HL-60/S4 treated with retinoic acid at 250 ng/mL for 4 days and 3 days (cell line): ENCODE measurements at regions not wholly inside any gene's neighbourhood (a gene's known extent, or its start where the extent isn't known, plus 50 kb on each side); places are given as distances from the start of the nearest gene placed in this dataset.

ENCODE experiments used
- in situ Hi-C: fragments of 300-500 bp; cut with MboI; formaldehyde crosslinking; loops from 2 replicates; pipeline ENCODE4 v1.7.0; 2022; ENCODE audit warnings: low sequenced_read_pairs

DNA sequence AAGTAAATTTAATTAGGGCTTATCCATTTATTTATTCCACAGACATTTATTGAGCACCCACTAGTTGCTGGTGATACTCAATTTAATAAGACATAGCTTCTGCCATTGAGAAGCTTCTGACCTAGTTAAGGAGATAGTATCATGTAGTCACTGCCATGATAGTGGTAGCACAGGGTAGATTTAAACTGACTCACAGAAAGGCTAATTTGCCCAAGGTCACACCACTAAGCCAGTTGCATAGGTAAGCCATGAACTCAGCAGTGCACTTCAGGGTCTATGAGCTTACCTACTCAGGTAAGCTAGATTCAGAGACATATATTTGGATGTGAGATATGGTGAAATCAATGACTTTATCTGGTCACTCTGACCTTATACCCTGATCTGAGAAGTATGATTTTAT, 168.4 kb downstream of the TNFSF18 start:
- in situ Hi-C loops, result no loop called here

DNA sequence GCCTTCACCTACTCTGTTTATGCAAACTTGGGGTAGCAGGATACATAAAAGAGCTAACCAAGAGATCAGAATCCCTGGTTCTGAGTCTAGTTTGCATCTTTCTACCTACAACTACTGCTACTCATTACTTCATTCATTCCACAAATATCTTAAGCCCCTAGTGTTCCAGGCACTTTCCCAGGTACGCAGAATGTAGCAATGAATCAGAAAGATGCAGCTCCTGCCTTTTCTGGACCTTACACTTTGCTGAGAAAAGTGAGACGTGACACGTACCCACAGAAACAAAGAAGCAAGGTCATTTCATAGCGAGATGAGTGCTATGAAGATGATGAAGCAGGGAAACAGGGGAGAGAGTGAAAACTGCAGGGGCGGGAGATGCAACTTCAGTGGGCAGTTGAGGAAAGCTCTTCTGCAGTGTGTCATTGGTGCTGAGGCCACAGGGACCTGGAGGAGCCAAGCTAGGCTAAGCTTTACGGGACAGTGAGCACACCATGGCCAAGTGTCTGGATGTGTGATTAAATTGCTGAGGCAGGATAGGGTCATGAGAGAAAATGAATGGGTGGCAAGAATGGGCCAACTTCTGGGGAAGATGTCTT, 167.9 kb downstream of the TNFSF18 start:
- in situ Hi-C loops, result no loop called here

DNA sequence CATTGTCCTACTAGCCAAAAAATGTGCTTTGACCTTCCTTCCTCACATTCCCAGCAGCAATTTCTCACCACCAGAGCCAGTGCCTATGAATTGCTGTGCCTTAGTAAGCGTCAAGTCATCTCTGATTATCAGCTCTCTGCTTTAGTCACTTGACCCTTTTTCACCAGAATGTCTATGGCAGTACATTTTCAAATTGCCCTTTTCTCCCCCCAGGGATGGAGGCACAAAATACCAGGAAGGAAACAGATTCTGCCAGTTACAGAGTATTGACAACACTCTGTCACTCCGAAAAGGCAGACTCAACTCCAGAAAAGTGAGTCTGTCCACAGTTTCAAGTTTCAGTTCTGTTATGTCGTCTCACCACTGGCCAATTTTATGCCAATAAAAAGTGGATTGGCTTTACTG, 167.4 kb downstream of the TNFSF18 start:
- in situ Hi-C loops, result no loop called here

DNA sequence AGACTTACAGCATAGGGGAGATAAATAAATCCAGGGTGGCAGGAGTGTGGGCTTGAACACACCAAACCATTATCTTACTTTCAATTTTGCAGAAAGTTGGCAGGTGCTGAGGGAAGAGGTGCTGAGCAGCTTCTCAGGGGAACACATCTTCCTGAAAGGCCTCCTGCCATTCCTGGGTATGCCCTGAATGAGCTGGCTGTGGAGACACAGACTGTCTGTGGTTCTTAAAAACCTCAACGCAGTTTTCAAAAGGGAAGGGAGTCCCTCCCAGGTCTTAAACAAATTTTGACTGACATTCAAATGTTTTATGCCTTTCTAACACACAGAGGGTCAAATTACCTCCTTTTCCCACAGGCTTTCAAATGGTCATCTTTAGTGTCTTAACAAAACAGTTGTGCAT, 166.9 kb downstream of the TNFSF18 start:
- in situ Hi-C loops, result no loop called here

DNA sequence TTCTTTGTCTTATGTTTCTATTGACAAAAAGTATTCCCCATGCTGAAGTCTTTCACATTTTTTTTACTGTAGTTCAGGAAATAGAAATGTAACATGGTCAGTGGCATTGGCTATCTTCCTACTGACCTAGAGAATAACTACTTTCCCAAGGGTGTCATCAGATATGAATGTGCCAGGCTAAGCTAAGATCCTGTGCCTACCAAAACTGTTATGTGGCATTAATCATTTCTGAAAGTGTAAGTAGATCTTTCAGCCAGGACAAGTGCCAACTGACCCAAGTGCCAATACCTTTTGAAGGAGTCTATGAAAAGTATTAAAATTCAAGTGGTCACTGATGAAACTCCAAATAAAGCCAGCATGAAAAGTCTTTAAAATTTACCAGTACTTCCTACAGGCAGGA, 165.3 kb downstream of the TNFSF18 start:
- in situ Hi-C loops, result no loop called here

DNA sequence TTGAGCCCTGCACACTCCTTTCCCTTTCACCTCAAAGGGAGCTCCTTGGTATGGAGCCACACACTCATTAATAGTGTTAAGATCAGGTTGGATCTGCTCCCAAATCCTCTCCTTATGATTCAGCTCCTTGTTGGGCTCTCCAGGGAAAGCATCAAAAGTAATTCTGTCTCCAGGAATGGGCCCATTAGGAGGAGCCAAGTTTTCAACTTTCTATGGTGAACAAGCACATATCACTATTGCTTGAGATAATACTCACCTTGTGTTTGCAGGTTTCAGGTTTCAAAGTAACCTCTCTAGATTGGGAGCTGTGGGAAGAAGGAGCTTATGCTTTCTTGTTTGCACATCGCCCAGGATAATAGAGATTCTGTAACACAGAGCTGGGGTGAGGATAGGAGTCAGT, 164.8 kb downstream of the TNFSF18 start:
- in situ Hi-C loops, result no loop called here

DNA sequence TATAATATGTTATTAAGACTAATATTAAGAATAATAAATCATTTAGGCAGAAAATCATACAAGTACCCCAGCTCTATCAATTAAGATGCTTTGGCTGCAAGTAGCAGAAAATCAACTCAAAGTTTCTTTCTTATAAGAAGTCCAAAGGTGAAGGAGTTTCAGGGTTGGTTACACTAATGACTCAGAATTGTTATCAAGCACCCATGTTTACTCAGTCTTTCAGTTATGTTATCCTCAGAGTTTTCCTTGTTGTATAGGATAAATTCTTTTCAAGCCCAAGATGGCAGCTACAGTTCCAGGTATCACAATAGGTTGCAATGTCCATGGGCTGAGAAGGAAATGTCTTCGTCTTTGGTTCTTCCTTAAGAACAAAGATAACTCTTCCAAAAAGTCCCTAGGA, 163.6 kb downstream of the TNFSF18 start:
- in situ Hi-C loops, result no loop called here

DNA sequence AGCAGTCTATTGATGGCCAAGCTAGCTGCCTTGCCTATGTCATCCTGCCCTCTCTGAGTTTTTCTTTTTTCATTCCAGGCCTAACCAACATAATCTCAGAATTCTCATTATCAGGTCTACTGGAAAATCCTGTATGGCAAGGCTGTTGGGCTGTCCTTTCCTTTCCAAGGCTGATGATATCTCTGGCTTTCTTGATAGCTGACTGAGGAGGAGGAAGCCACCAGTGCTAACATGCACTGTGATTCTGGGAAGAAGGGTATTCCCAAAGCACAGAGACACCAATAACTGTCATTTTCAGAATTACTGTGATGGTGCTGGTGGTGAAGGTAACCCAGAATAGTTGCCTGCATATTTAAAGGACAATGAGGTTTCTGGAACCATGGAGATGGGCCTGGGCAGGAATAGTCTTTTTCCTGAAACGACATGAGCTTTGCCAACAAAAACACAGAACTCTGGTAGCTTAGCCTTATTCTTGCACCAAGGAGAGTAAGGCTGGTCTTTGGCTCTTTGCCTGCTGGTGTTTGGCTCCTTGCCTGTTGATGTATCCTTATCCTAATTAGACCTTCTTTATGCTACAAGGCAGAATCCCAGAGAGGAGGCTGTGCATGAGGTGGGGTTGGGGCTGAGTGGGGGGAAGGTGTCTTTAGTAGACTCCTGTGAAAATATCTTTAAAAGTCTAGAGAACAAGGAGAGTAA, 157.4 kb downstream of the TNFSF18 start:
- in situ Hi-C loops, result no loop called here

DNA sequence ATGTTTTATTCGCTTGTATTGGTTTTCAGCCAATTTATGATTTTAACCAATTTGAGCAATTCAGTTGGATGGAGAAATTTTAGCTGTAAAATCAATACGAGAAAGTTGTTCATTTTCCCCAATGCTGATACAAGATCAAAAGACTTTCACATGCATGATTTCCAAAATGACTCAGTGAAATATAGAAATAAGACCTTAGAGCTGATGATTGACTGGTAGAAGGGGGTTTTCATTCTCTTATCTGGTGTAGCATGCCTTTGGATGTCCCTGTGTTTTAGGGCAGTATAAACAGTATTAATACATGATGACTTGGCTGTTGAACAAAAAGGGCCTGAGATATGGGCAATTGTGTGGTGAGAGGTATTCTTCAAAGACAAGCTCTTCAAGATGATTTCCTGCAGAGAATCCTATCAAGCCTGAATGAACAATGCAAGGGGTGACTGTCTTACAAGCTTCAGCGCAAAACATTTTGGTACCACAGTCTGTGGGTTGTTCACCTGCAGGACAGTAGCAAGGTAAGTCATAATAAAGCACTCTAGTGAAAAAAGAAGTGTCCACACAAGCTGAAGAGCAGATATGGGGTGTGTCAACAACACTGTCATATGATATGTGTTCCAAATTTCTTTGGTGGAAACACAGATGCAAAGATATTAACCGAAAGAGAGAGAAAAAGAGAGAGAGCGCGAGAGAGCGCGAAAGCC, 156.2 kb downstream of the TNFSF18 start:
- in situ Hi-C loops, result no loop called here

DNA sequence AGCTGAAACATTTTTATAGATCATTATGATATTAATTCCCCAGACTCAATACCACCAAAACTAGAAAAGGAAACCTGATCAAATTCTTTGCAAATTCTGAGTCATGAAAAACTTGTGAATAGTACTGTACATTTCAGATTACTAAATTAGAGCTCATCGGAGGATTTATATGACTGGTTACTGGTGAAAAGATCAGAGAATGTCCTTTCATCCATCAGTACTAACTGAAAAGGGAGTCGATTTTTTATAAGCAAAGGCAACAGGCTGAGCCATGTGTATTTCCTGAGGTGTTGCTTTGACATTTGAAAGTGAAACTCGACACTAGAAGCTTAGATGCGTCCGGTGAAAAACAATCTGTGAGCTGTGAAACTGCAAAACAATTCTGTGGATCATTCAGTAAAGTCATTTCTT, 155.7 kb downstream of the TNFSF18 start:
- in situ Hi-C loops, result no loop called here

DNA sequence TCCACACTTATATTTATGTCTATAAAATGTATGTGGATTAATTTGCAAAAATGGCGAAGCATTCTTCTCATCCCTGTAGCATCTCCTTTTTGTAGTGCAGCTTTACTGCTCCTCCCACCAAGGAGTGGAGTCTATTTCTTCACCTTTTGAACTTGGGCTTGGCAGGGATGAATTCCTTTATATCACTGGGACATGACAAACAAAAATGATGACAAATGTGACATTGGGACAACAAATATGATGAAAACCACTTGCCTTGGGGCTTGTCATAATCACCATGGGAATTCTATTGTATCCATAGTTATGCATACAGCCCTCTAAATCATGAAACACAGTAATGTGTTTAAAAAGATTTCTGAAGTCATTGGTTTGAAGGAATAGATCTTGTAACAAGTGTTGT, 155.0 kb downstream of the TNFSF18 start:
- in situ Hi-C loops, result no loop called here

DNA sequence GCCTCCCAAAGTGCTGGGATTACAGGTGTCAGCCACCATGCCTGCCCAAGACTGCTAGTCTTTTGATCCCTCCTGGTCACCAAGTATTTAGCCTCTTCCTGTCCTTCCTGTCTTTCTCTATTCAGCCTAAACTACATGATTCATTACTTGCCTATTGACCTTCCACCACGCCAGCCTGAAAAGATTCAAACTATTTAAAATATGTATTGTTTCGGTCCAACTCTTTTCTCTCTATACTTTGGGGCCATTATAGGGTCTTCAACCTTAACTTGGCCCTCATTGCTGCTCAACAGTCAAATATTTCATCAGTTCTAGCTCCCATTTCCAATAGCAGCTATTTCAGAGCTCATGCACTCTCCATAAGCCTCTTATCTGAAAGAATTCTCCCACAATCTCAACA, 153.0 kb downstream of the TNFSF18 start:
- in situ Hi-C loops, result no loop called here

DNA sequence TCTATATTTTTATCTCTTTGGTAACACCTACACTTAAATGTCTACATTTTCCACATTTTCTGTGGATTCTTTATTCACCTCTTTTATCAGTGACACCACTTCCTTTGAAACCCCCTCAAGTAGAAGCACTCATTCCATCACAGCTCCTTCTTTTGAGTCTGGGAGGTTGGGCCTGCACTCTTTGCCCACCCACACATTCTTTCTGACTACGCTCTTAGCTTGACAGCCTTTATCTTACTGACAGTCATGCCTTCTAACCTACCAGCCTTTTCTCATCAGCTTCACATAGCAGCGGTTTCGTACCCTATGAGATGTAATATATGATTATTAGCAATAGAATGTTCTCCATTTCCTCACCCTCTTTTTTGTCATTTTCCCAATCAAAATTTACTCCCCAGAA, 151.9 kb downstream of the TNFSF18 start:
- in situ Hi-C loops, result no loop called here

DNA sequence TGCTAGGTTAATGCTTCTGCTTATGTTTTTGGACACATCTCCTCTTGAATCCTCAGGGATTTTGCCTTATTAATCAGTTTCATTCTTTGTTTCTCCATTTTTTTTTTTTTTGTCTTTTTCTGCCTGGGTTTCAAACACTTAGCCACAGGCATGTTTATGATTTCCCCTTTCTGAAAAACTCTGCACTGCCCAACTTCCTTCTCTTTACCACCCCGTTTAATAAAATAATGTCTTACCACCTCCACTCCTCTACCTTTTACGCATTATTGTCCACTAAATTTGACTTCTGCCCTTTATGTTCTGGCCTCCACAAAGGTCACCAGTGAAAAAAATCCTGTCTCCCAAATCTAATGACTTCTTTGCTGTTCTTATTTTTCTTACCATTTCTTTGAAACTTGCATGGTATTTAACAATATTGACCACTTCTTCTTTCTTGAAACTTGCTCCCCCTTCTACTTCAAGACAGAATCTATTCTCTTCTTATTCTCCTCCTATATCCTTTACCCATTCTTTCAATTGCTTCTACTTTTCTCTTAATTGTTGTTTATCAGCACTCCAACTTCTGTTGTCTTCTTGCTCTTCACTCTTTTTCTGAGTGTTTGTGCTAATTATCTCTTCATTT, 150.3 kb downstream of the TNFSF18 start:
- in situ Hi-C loops, result no loop called here

DNA sequence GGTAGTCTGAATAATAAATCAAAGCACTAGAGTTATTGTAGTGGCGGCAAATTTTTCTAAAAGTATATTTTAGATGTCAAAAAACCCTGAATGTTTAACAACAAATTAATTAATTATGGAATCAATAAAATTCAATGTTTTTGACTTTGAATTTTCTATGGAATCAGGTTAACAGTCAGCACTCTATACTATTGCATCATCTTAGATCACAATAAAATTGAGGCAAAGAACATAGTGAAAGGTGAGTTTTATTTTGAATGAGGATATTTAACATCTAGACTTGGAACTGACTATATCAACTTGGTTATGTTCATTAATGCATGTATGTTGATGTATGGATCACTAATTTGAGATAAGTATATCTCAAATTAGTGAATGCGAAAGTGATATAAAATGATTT, 148.5 kb downstream of the TNFSF18 start:
- in situ Hi-C loops, result no loop called here

DNA sequence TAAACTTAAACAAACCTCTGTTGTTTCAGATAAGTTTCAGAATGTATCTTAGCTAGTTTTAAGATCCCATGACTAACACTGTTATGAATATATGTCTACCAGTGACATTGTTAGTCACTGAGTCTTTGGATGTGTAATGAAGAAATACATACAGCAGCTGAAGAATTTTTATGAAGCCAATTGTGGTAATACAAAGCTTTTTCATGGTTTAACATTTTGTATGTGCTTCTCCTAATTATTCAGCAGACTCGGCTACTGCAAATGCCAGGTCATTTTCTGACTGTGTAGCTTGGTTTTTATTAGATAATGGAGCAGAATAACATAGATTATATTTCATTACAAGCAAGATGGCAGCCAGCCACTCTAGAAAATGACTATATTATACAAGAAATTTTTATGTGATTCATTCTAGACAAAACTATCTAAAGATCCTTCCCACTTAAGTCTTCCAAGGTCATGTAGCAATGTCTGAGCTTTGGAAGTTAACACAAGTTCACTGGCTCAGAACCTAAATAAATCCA, 147.8 kb downstream of the TNFSF18 start:
- in situ Hi-C loops, result no loop called here

DNA sequence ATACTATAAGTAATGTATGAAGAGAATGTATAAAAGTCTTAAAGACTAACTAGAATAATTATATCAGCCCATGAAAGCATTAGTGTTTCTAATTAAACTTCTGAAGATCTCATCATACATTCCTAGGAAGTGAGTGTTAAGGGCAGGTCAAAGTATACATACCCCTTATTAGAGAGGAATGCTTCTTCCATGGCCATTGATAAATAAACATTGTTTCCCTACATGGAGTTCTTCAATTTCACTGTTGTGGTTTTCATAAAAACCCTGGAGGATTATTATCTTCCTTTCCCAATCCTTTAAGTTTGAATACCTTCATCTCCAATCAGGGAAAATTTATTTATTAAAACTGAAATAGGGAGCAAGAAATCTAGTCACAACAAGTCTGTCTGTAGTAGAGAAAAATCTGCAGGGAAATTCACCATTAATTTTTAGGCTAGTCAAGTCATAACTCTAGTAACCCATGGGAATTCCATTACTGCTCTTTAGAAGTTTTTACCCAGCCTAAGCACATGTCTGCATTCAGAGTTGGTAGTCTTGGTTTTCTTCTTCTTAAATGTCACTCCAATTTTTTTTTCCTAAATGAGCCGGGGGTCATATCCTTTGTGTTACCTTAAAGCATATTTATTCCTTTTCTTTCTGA, 147.0 kb downstream of the TNFSF18 start:
- in situ Hi-C loops, result no loop called here

DNA sequence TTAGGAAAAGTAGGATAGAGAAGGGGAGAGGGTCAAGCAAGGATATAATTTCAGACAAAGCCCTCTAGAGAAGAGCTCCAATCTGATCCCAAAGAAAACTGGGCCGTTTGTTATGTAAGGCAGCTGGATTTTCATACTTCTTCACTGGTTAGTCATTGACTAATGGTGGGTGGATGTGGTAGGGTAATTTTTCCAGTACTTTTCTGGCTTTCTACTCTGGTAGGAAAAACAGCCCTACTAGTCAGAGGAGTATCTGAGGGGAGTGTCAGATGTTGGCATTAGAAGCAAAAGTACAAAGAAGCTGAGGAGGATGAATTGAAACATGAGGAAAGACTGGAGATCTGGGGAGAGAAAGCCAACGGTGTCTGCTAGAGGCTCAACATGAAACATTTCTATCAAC, 145.3 kb downstream of the TNFSF18 start:
- in situ Hi-C loops, result no loop called here

DNA sequence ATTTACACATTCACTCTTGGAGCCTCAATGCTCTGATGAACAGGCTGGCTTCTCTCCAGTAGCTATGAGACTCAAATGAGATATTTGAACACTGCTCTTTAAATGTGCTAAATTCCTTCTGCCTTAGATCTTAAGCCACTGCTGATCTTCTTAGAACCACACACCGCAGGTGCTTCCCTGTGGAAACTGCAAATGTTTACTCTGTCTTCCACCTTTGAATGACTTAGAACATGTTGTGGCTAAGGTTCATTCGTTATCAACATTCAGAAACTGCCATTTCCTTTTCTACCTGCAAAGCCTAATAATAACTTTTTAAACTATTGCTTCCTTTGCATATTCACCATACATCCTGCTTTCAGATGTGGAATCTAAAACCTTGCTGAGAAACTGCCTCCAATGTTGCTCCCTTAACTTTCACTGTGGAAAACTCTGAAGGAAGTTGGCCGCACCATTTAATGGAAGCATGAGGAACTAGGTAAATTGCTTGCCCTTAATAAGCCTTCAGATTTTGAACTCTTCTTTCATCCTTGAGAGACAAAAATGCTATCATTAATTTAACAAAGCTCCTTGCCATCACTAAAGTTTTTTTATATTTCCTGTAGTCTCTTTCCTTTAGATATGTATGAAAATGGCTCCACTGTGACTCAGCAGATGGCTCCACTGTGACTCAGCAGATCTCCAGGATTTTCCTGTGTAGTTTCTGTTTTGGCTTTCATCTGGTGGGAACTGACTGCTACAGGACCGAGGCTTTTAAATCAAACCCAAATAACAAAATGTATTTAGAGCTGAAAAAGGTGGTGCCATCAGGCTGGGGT, 143.8 kb downstream of the TNFSF18 start:
- in situ Hi-C loops, result no loop called here

DNA sequence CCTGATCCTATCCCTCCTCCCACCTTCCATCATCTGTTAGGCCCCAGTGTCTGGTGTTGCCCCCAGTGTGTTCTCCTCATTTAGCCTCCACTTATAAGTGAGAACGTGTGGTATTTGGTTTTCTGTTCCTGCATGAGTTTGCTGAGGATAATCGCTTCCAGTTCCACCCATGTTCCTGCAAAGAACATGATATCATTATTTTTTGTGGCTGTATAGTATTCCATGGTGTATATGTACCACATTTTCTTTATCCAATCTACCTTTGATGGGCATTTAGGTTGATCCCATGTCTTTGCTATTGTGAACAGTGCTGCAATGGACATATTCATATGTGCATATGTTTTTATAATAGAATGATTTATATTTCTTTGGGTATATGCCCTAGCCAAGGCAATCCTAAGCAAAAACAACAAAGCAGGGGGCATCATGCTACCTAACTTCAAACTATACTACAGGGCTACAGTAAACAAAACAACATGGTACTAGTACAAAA, 142.9 kb downstream of the TNFSF18 start:
- in situ Hi-C loops, result no loop called here
